ENCODE measurements at regions not wholly inside any gene's neighbourhood (a gene's known extent, or its start where the extent isn't known, plus 50 kb on each side); places are given as distances from the start of the nearest gene placed in this dataset.
"Not testable (repeated sequence)": the region's sequence is repeated elsewhere in the genome, so short reads cannot be mapped to it uniquely, and the experiment has no call there.

GRCh38 chr1:207196135-207196534 is 92.1 kb downstream of the C4BPA start:
- not testable (repeated sequence) for H3K4me1 Mint-ChIP-seq (ENCODE audit: unreplicated experiment); H3K27ac Mint-ChIP-seq; H3K9me3 Mint-ChIP-seq; H3K27me3 Mint-ChIP-seq; H3K36me3 Mint-ChIP-seq; DNase-seq (ENCODE audit: extremely low spot score, unreplicated experiment); H3K4me3 Mint-ChIP-seq

GRCh38 chr1:207201534-207201933 is 97.5 kb downstream of the C4BPA start:
- not testable (repeated sequence) for H3K4me1 Mint-ChIP-seq (ENCODE audit: unreplicated experiment); DNase-seq (ENCODE audit: extremely low spot score, unreplicated experiment); H3K27ac Mint-ChIP-seq; H3K27me3 Mint-ChIP-seq; H3K4me3 Mint-ChIP-seq; H3K9me3 Mint-ChIP-seq; H3K36me3 Mint-ChIP-seq

GRCh38 chr1:207202480-207202879 is 98.4 kb downstream of the C4BPA start:
- TF ChIP-seq CTCF (conservative IDR thresholded peaks at IDR 0.05) = no peak
- Mint-ChIP-seq H3K4me1 (ENCODE audit: unreplicated experiment) (no peaks in the 10 kb centered on the region), H3K27me3 (peaks cover 4% of the 10 kb centered on the region), H3K4me3 (no peak overlapping the region), H3K36me3 (peaks cover 4% of the 10 kb centered on the region), H3K27ac (no peak overlapping the region), H3K9me3 (no peaks in the 10 kb centered on the region)
- DNase-seq (ENCODE audit: extremely low spot score, unreplicated experiment) = no peak

GRCh38 chr1:207203541-207203940 is 99.5 kb downstream of the C4BPA start:
- Mint-ChIP-seq H3K4me3 (no peak overlapping the region), H3K27ac (no peak overlapping the region), H3K4me1 (ENCODE audit: unreplicated experiment) (no peaks in the 10 kb centered on the region), H3K36me3 (peaks cover 4% of the 10 kb centered on the region), H3K27me3 (peaks cover 4% of the 10 kb centered on the region), H3K9me3 (no peaks in the 10 kb centered on the region)
- no peak for DNase-seq (ENCODE audit: extremely low spot score, unreplicated experiment)
- no peak for TF ChIP-seq CTCF (conservative IDR thresholded peaks at IDR 0.05)

GRCh38 chr1:207205614-207206061 is 101.6 kb downstream of the C4BPA start:
- no peak overlapping the region for H3K27ac Mint-ChIP-seq
- H3K9me3 Mint-ChIP-seq = no peaks in the 10 kb centered on the region
- no peaks in the 10 kb centered on the region for H3K4me1 Mint-ChIP-seq (ENCODE audit: unreplicated experiment)
- H3K4me3 Mint-ChIP-seq = no peak overlapping the region
- peaks cover 4% of the 10 kb centered on the region for H3K36me3 Mint-ChIP-seq
- H3K27me3 Mint-ChIP-seq = peaks cover 4% of the 10 kb centered on the region
- no peak for DNase-seq (ENCODE audit: extremely low spot score, unreplicated experiment)
- no peak for TF ChIP-seq CTCF (conservative IDR thresholded peaks at IDR 0.05)

GRCh38 chr1:207208691-207209090 is 104.7 kb downstream of the C4BPA start:
- not testable (repeated sequence) for H3K27ac Mint-ChIP-seq; DNase-seq (ENCODE audit: extremely low spot score, unreplicated experiment); H3K27me3 Mint-ChIP-seq; H3K4me1 Mint-ChIP-seq (ENCODE audit: unreplicated experiment); H3K36me3 Mint-ChIP-seq; H3K4me3 Mint-ChIP-seq; H3K9me3 Mint-ChIP-seq

GRCh38 chr1:207214453-207214852 is 107.0 kb upstream of the CD55 start:
- DNase-seq (ENCODE audit: extremely low spot score, unreplicated experiment) = no peak
- H3K27me3 Mint-ChIP-seq = no peaks in the 10 kb centered on the region
- no peaks in the 10 kb centered on the region for H3K36me3 Mint-ChIP-seq
- no peaks in the 10 kb centered on the region for H3K9me3 Mint-ChIP-seq
- H3K27ac Mint-ChIP-seq = no peak overlapping the region
- no peak overlapping the region for H3K4me3 Mint-ChIP-seq
- H3K4me1 Mint-ChIP-seq (ENCODE audit: unreplicated experiment) = no peaks in the 10 kb centered on the region
- no peak for TF ChIP-seq CTCF (conservative IDR thresholded peaks at IDR 0.05)
